HEK293 (cell line): ENCODE measurements at regions not wholly inside any gene's neighbourhood (a gene's known extent, or its start where the extent isn't known, plus 50 kb on each side); places are given as distances from the start of the nearest gene placed in this dataset.

ENCODE experiments used
- KLF9 ChIP-seq: fragments of 450-650 bp; formaldehyde crosslinking; IDR thresholded peaks from 2 replicates; pipeline ENCODE4 v1.5.1; 2016; ENCODE audit warnings: missing biosample characterization, missing genetic modification characterization, low read depth
- TF ChIP-seq, protein P1 (sequence below): fragments of 450-650 bp; formaldehyde crosslinking; IDR thresholded peaks from 2 replicates; pipeline ENCODE4 v1.5.1; 2016; ENCODE audit warnings: missing biosample characterization, missing genetic modification characterization

DNA sequence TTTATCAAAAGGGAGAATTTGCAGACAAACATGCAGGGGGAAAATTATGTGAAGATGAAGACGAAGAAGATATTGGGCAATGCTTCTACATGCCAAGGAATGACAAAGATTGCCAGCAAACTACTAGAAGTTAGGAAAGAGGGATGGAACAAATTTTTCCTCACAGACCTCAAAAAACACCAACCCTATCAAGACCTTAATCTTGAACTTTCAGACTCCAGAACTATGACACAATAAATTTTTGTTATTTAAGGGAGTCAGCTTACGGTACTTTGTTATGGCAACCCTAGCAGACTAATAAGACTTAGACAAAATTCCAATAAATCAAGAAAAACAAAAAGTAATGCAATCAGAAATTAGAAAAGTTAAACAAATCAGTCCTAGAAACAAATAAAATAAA lies 280.0 kb upstream of the GNAI1 start:
- TF ChIP-seq, protein P1, sequence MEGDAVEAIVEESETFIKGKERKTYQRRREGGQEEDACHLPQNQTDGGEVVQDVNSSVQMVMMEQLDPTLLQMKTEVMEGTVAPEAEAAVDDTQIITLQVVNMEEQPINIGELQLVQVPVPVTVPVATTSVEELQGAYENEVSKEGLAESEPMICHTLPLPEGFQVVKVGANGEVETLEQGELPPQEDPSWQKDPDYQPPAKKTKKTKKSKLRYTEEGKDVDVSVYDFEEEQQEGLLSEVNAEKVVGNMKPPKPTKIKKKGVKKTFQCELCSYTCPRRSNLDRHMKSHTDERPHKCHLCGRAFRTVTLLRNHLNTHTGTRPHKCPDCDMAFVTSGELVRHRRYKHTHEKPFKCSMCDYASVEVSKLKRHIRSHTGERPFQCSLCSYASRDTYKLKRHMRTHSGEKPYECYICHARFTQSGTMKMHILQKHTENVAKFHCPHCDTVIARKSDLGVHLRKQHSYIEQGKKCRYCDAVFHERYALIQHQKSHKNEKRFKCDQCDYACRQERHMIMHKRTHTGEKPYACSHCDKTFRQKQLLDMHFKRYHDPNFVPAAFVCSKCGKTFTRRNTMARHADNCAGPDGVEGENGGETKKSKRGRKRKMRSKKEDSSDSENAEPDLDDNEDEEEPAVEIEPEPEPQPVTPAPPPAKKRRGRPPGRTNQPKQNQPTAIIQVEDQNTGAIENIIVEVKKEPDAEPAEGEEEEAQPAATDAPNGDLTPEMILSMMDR = no peak
- no peak for TF ChIP-seq KLF9 (tag by site-specific recombination)
